CD14-positive monocyte (primary cell): ENCODE measurements at regions not wholly inside any gene's neighbourhood (a gene's known extent, or its start where the extent isn't known, plus 50 kb on each side); places are given as distances from the start of the nearest gene placed in this dataset.

Source experiments
- DNase-seq, 3 donors: peaks; one replicate each; pipeline ENCODE4 v3.0.0-alpha.2; 2011 to 2022
- H2AFZ ChIP-seq: 2 replicates; pipeline ENCODE4 v1.6.0; 2012; ENCODE audit warnings: mild to moderate bottlenecking, low read depth, low read length, inconsistent platforms; ENCODE audit not compliant: insufficient read depth, poor library complexity, severe bottlenecking
- H3K27ac ChIP-seq, 2 donors: 1 replicate in 1 of 2; 2 replicates in 1 of 2; pipeline ENCODE4 v1.5.1; 2012 to 2013; ENCODE audit warnings: low read length in 2 of 2, control low read depth in 1 of 2, inconsistent platforms in 1 of 2, low read depth in 1 of 2, mild to moderate bottlenecking in 1 of 2
- H3K27me3 ChIP-seq, 2 donors: one replicate each; pipeline versions ENCODE4 v1.6.0 to v1.6.1; 2011 to 2013; ENCODE audit warnings: low read length in 2 of 2; ENCODE audit not compliant: control insufficient read depth in 2 of 2, insufficient read depth in 2 of 2
- H3K36me3 ChIP-seq, 2 donors: replicated peaks in 1 of 2; 1 replicate in 1 of 2; 2 replicates in 1 of 2; pipeline versions ENCODE4 v1.5.1 to v1.6.1; 2012 to 2013; ENCODE audit warnings: low read length in 2 of 2, control low read depth in 1 of 2, inconsistent platforms in 1 of 2, mild to moderate bottlenecking in 1 of 2; ENCODE audit not compliant: insufficient read depth in 2 of 2, control insufficient read depth in 1 of 2
- H3K4me1 ChIP-seq, 2 donors: 1 replicate in 1 of 2; 2 replicates in 1 of 2; pipeline versions ENCODE4 v1.5.1 to v1.6.1; 2012 to 2013; ENCODE audit warnings: low read length in 2 of 2, control low read depth in 1 of 2, inconsistent platforms in 1 of 2, mild to moderate bottlenecking in 1 of 2, moderate library complexity in 1 of 2; ENCODE audit not compliant: insufficient read depth in 2 of 2, control insufficient read depth in 1 of 2
- H3K4me2 ChIP-seq: replicated peaks from 2 replicates; pipeline ENCODE3; 2012; ENCODE audit warnings: low read length, moderate library complexity, mild to moderate bottlenecking; ENCODE audit not compliant: poor library complexity, severe bottlenecking; ENCODE audit errors: extremely low read depth
- H3K4me3 ChIP-seq, 3 experiments: fragments of 200-600 bp in 1 of 3; sonication (generic) in 1 of 3; replicated peaks in 1 of 3; 1 replicate in 2 of 3; 2 replicates in 1 of 3; pipeline ENCODE4 v1.5.1; 2011 to 2013; ENCODE audit warnings: low read length in 3 of 3, mild to moderate bottlenecking in 3 of 3, control low read depth in 2 of 3, low read depth in 2 of 3, inconsistent platforms in 1 of 3, moderate library complexity in 1 of 3
- H3K79me2 ChIP-seq: 2 replicates; pipeline ENCODE4 v1.6.0; 2012; ENCODE audit warnings: mild to moderate bottlenecking, control low read depth, inconsistent platforms, low read length, moderate library complexity; ENCODE audit not compliant: insufficient read depth
- H3K9ac ChIP-seq: 2 replicates; pipeline ENCODE4 v1.6.0; 2017; ENCODE audit warnings: low read length, mild to moderate bottlenecking; ENCODE audit not compliant: insufficient read depth, poor library complexity, severe bottlenecking
- H3K9me3 ChIP-seq, 2 donors: replicated peaks in 1 of 2; 1 replicate in 1 of 2; 2 replicates in 1 of 2; pipeline versions ENCODE4 v1.5.1 to v1.6.1; 2012 to 2013; ENCODE audit warnings: low read length in 2 of 2, control low read depth in 1 of 2; ENCODE audit not compliant: control insufficient read depth in 1 of 2, insufficient read depth in 1 of 2
- H4K20me1 ChIP-seq: 2 replicates; pipeline ENCODE4 v1.6.0; 2012; ENCODE audit warnings: mild to moderate bottlenecking, low read length, control low read depth, moderate library complexity; ENCODE audit not compliant: insufficient read depth
- H3K27ac Mint-ChIP-seq, 7 donors: one replicate each; pipeline ENCODE4 v1.8.0; 2020; ENCODE audit warnings: mild to moderate bottlenecking in 7 of 7, mixed read lengths in 7 of 7, moderate library complexity in 6 of 7, inconsistent platforms in 2 of 7
- H3K27me3 Mint-ChIP-seq, 3 donors: one replicate each; pipeline ENCODE4 v1.8.0; 2021 to 2022; ENCODE audit warnings: low read depth in 3 of 3, mild to moderate bottlenecking in 3 of 3, mixed read lengths in 3 of 3, moderate library complexity in 3 of 3, inconsistent platforms in 1 of 3
- H3K36me3 Mint-ChIP-seq, 2 donors: one replicate each; pipeline ENCODE4 v1.8.0; 2020; ENCODE audit warnings: mixed read lengths in 2 of 2, inconsistent platforms in 1 of 2, mild to moderate bottlenecking in 1 of 2
- H3K4me1 Mint-ChIP-seq: one replicate; pipeline ENCODE4 v1.8.0; 2020; ENCODE audit warnings: mild to moderate bottlenecking, mixed read lengths
- H3K4me3 Mint-ChIP-seq, 2 donors: one replicate each; pipeline ENCODE4 v1.8.0; 2020; ENCODE audit warnings: mild to moderate bottlenecking in 2 of 2, mixed read lengths in 2 of 2, moderate library complexity in 1 of 2
- H3K9me3 Mint-ChIP-seq, 7 donors: one replicate each; pipeline ENCODE4 v1.8.0; 2020 to 2022; ENCODE audit warnings: mixed read lengths in 7 of 7, mild to moderate bottlenecking in 6 of 7, moderate library complexity in 6 of 7, inconsistent platforms in 2 of 7
- CTCF ChIP-seq: fragments of 200-600 bp; IDR thresholded peaks from one replicate; pipeline ENCODE4 v1.8.0; 2022; ENCODE audit warnings: antibody characterized with exemption, mild to moderate bottlenecking
- WGBS: methylation state at CpG from one replicate; pipeline ENCODE4 v1.1.5; 2013; ENCODE audit warnings: missing lambda C conversion rate; ENCODE audit not compliant: insufficient coverage; 5-methylcytosine and 5-hydroxymethylcytosine counted together
- intact Hi-C, 2 donors: fragments of 100-400 bp; cut with micrococcal nuclease; formaldehyde crosslinking; loops; one replicate each; pipeline versions ENCODE4 v1.15.0 to v1.15.1; 2023

- peaks cover 12 to 54% (median 29%) of the 10 kb centered on the region in 7 donors for H3K9me3 Mint-ChIP-seq
- 100% methylated on average over 2 of the region's 4 CpGs for WGBS
- Histone ChIP-seq H3K27me3 (no peaks in the 10 kb centered on the region), H3K4me2 (no peak overlapping the region), H3K9ac (no peak overlapping the region), H3K4me1 (no peaks in the 10 kb centered on the region), H3K79me2 (no peaks in the 10 kb centered on the region), H4K20me1 (no peaks in the 10 kb centered on the region), H3K9me3 (peaks cover 11 to 18% of the 10 kb centered on the region in 2 donors), H3K36me3 (no peaks in the 10 kb centered on the region), H2AFZ (no peak overlapping the region), H3K4me3 (no peak overlapping the region), H3K27ac (no peak overlapping the region)
- intact Hi-C loops, result no loop called here
- no peak overlapping the region for H3K4me3 Mint-ChIP-seq
- no peaks in the 10 kb centered on the region for H3K36me3 Mint-ChIP-seq
- no peak overlapping the region for H3K27ac Mint-ChIP-seq
- no peak for TF ChIP-seq CTCF
- no peaks in the 10 kb centered on the region for H3K4me1 Mint-ChIP-seq
- no peak for DNase-seq
- peaks cover 0 to 1% (median 0%) of the 10 kb centered on the region in 3 donors for H3K27me3 Mint-ChIP-seq
Observed at GRCh38 chr7:67683628-67684027, 687.0 kb downstream of the TYW1 start.

- Histone ChIP-seq H3K79me2 (no peaks in the 10 kb centered on the region), H2AFZ (no peak overlapping the region), H3K4me1 (no peaks in the 10 kb centered on the region), H3K9me3 (peaks cover 15 to 30% of the 10 kb centered on the region in 2 donors), H3K4me3 (no peak overlapping the region), H3K36me3 (no peaks in the 10 kb centered on the region), H3K9ac (no peak overlapping the region), H3K4me2 (no peak overlapping the region), H4K20me1 (no peaks in the 10 kb centered on the region), H3K27me3 (no peaks in the 10 kb centered on the region), H3K27ac (no peak overlapping the region)
- Mint-ChIP-seq H3K9me3 (peaks cover 11 to 31% (median 25%) of the 10 kb centered on the region in 7 donors), H3K27me3 (peaks cover 0 to 1% (median 0%) of the 10 kb centered on the region in 3 donors), H3K27ac (no peak overlapping the region), H3K4me1 (no peaks in the 10 kb centered on the region), H3K4me3 (no peak overlapping the region), H3K36me3 (no peaks in the 10 kb centered on the region)
- intact Hi-C loops, result no loop called here
- no CpG with 5 or more reads among the region's 1 CpG for WGBS
- TF ChIP-seq CTCF, result no peak
- no peak for DNase-seq
Observed at GRCh38 chr7:67690700-67691099, 694.1 kb downstream of the TYW1 start.
